Bronchial epithelial cell (primary cell): ENCODE measurements at regions not wholly inside any gene's neighbourhood (a gene's known extent, or its start where the extent isn't known, plus 50 kb on each side); places are given as distances from the start of the nearest gene placed in this dataset.

Experiments used
- DNase-seq: peaks from one replicate; pipeline ENCODE4 v3.0.0-alpha.2; 2010; ENCODE audit warnings: low read depth
- FAIRE-seq: peaks from 2 replicates; lab custom pipeline; 2011; peaks lifted over from hg19 to GRCh38; lab: Jason Lieb, UNC
- H3K27me3 ChIP-seq: 2 replicates; pipeline ENCODE4 v1.5.1; 2011; ENCODE audit warnings: low read length; ENCODE audit not compliant: control insufficient read depth, insufficient read depth
- H3K36me3 ChIP-seq: 2 replicates; pipeline ENCODE4 v1.5.1; 2011; ENCODE audit warnings: low read length; ENCODE audit not compliant: control insufficient read depth, insufficient read depth
- H3K4me3 ChIP-seq: 2 replicates; pipeline ENCODE4 v1.5.1; 2011; ENCODE audit warnings: mild to moderate bottlenecking, low read depth, low read length, control low read depth
- CTCF ChIP-seq: IDR thresholded peaks from 2 replicates; pipeline ENCODE4 v1.5.1; 2011; ENCODE audit warnings: mild to moderate bottlenecking, moderate library complexity, low read length, control low read depth, inconsistent platforms; ENCODE audit not compliant: insufficient read depth, severe bottlenecking

DNA sequence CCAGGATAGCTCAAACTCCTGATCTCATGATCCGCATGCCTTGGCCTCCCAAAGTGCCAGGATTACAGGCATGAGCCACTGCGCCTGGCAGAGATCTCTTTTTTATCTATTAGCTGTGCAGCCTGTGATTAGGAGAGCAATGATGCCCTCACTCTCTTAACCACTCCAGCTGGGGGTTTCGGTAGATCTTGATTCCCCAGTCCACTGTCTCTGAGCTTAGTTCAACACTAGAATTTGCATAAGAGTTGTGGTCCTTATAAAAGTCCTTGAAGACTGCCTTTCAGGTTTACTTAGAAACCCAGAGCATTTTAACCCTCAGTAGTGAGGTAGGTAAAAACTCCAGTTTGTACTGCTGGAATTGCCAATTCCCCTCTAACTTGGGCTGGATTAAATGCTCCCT, 283.3 kb upstream of the RBMY1B start:
- FAIRE-seq = no peak

GRCh38 chrY:21240221-21240620, 270.9 kb upstream of the RBMY1B start:
- DNase-seq (no peak), FAIRE-seq (no peak)
- no peak overlapping the region for H3K4me3 ChIP-seq
- no peak for TF ChIP-seq CTCF
- H3K27me3 ChIP-seq = no peaks in the 10 kb centered on the region
- no peaks in the 10 kb centered on the region for H3K36me3 ChIP-seq

More for the DNA sequence above, 283.3 kb upstream of the RBMY1B start:
- Histone ChIP-seq H3K27me3 (no peaks in the 10 kb centered on the region), H3K36me3 (no peaks in the 10 kb centered on the region), H3K4me3 (no peak overlapping the region)
- no peak for DNase-seq
- no peak for TF ChIP-seq CTCF

DNA sequence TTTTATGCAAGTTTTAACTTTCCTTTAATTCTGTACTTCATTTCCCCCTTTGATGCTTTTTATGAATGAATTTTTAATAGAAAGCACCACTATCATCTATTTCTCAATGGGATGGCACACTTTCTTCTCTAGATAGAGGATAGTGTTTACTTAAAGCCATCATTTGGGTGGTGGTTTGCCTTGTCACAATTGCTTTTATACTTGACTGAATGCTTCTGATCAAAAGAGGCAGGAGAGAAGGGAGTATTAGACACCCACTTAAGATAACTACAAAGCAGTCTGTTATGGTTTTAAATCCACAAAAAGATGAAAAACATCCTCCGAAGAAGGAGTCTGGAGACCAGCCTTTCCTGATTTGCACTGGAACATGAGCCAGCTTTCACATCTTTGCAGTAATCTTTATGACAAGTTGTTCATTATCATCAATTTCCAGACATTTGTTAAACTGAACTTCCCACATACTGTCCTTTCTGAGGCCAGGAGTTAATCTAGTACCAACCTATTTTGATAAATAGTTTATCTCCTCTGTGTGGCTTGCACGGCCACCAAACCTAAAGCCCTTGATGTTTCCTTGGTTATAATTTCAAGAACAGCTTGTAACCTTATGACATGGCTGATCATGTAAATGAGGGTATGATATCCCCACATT, 270.4 kb upstream of the RBMY1B start:
- H3K27me3 ChIP-seq = no peaks in the 10 kb centered on the region
- H3K4me3 ChIP-seq = no peak overlapping the region
- no peak for DNase-seq
- no peak for TF ChIP-seq CTCF
- FAIRE-seq = no peak
- H3K36me3 ChIP-seq = no peaks in the 10 kb centered on the region

DNA sequence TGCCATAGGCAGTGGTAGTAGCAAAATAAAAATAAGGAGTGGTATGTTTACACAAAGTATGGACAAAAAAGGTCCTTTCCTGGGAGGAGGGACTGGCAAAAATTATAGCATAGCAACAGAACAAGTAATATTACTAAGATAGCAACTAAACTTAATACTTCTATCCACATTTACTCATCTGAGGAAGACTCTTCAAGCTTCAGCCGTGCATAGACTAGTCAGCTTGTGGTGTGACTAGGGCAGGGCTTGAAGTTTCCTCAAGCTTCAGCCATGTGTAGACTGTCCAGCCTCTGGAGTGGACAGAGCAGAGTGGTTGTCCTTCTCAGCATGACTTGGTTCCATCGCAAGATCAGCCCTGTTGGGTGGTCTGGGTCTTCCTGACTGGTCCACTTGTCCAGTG, 268.3 kb upstream of the RBMY1B start:
- Histone ChIP-seq H3K4me3 (no peak overlapping the region), H3K36me3 (no peaks in the 10 kb centered on the region), H3K27me3 (no peaks in the 10 kb centered on the region)
- DNase-seq = no peak
- FAIRE-seq = no peak
- no peak for TF ChIP-seq CTCF

GRCh38 chrY:21246780-21247179, 264.4 kb upstream of the RBMY1B start:
- no peak for DNase-seq

More at GRCh38 chrY:21246780-21247179, 264.4 kb upstream of the RBMY1B start:
- Histone ChIP-seq H3K4me3 (no peak overlapping the region), H3K27me3 (no peaks in the 10 kb centered on the region), H3K36me3 (no peaks in the 10 kb centered on the region)
- FAIRE-seq = no peak
- no peak for TF ChIP-seq CTCF
